GM12878 (cell line): ENCODE measurements at regions not wholly inside any gene's neighbourhood (a gene's known extent, or its start where the extent isn't known, plus 50 kb on each side); places are given as distances from the start of the nearest gene placed in this dataset.

Source experiments
- ATAC-seq: fragments of 200-7000 bp; cut with Tn5 transposase; 3 replicates; pipeline ENCODE4 v1.9.1; 2020; ENCODE audit warnings: mild to moderate bottlenecking, moderate library complexity
- BruUV-seq: library from RNA; stranded (reverse); fragments of 400-500 nt; replicated peaks from 2 replicates; lab custom pipeline; 2021; lab: Mats Ljungman, UMichigan
- CTCF ChIA-PET: fragments of 300-600 bp; sonication (Branson Sonifier 250); formaldehyde crosslinking; extraction: SDS; loops from one replicate; lab custom pipeline; 2021; ENCODE audit warnings: inconsistent platforms; lab: Yijun Ruan, JAX
- POLR2A ChIA-PET: fragments of 350-600 bp; formaldehyde crosslinking; extraction: SDS; loops from one replicate; lab custom pipeline; 2021; ENCODE audit warnings: inconsistent platforms; lab: Charles Lee
- RAD21 ChIA-PET: fragments of 300-600 bp; sonication (Branson Sonifier 250); formaldehyde crosslinking; loops from one replicate; lab custom pipeline; 2023; ENCODE audit warnings: antibody characterized with exemption; ENCODE audit not compliant: unreplicated experiment; lab: Charles Lee
- SMC1A ChIA-PET: fragments of 300-600 bp; sonication (Branson Sonifier 250); formaldehyde crosslinking; loops from one replicate; lab custom pipeline; 2023; ENCODE audit not compliant: unreplicated experiment, uncharacterized antibody; lab: Charles Lee
- DNase-seq: peaks from one replicate; pipeline ENCODE4 v3.0.0-alpha.2; 2011; ENCODE audit warnings: low read depth, low spot score
- FAIRE-seq: peaks from 3 replicates; lab custom pipeline; 2011; peaks lifted over from hg19 to GRCh38; lab: Jason Lieb, UNC
- H2AFZ ChIP-seq: 2 replicates; pipeline ENCODE4 v1.6.0; 2011; ENCODE audit warnings: low read depth, low read length, control low read depth; ENCODE audit not compliant: control insufficient read depth
- H3K27ac ChIP-seq: 2 replicates; pipeline ENCODE4 v1.5.1; 2011; ENCODE audit warnings: control low read depth; ENCODE audit not compliant: control insufficient read depth, insufficient read depth
- H3K27me3 ChIP-seq, 2 experiments: replicated peaks in 1 of 2; 2 replicates each; pipeline versions ENCODE4 v1.6.0 to v1.6.1; 2011; ENCODE audit warnings: low read length in 1 of 2; ENCODE audit not compliant: control insufficient read depth in 2 of 2, insufficient read depth in 2 of 2
- H3K36me3 ChIP-seq, 2 experiments: 2 replicates each; pipeline ENCODE4 v1.5.1; 2011; ENCODE audit warnings: low read length in 1 of 2; ENCODE audit not compliant: control insufficient read depth in 2 of 2, insufficient read depth in 2 of 2
- H3K4me1 ChIP-seq: 2 replicates; pipeline ENCODE4 v1.6.1; 2011; ENCODE audit warnings: mild to moderate bottlenecking, low read length, moderate library complexity, mixed read lengths; ENCODE audit not compliant: control insufficient read depth, insufficient read depth
- H3K4me2 ChIP-seq: 2 replicates; pipeline ENCODE4 v1.6.0; 2011; ENCODE audit warnings: control low read depth; ENCODE audit not compliant: control insufficient read depth, insufficient read depth
- H3K4me3 ChIP-seq: fragments of 200-600 bp; sonication (generic); 2 replicates; pipeline ENCODE4 v1.5.1; 2016
- H3K79me2 ChIP-seq: 2 replicates; pipeline ENCODE4 v1.6.0; 2011; ENCODE audit warnings: low read length; ENCODE audit not compliant: control insufficient read depth, insufficient read depth
- H3K9ac ChIP-seq: 2 replicates; pipeline ENCODE4 v1.8.0; 2011; ENCODE audit warnings: low read length, control low read depth, mixed read lengths; ENCODE audit not compliant: control insufficient read depth, insufficient read depth
- H3K9me3 ChIP-seq: replicated peaks from 3 replicates; pipeline ENCODE4 v1.5.1; 2011; ENCODE audit warnings: mild to moderate bottlenecking, low read length; ENCODE audit not compliant: control insufficient read depth, insufficient read depth
- H4K20me1 ChIP-seq: 2 replicates; pipeline ENCODE4 v1.6.0; 2011; ENCODE audit not compliant: control insufficient read depth, insufficient read depth
- MEF2A ChIP-seq: IDR thresholded peaks from 2 replicates; pipeline ENCODE4 v1.6.1; 2011; ENCODE audit warnings: low read depth, mild to moderate bottlenecking, low read length, moderate library complexity; ENCODE audit not compliant: insufficient read depth
- ZNF622 ChIP-seq: fragments of 450-650 bp; IDR thresholded peaks from 2 replicates; pipeline ENCODE4 v1.6.1; 2017; ENCODE audit warnings: mild to moderate bottlenecking, inconsistent platforms
- WGBS: methylation state at CpG from one replicate; pipeline ENCODE4 v1.1.6; 2016; ENCODE audit warnings: low lambda C conversion rate; ENCODE audit not compliant: insufficient replicate concordance, insufficient coverage; ENCODE audit errors: missing lambda C conversion rate; 5-methylcytosine and 5-hydroxymethylcytosine counted together
- in situ Hi-C: fragments of 300-500 bp; cut with MboI; formaldehyde crosslinking; loops from 9 replicates; pipeline ENCODE4 v1.14.3; 2018; ENCODE audit warnings: mixed read lengths
- intact Hi-C: fragments of 100-400 bp; cut with micrococcal nuclease; formaldehyde crosslinking; loops from one replicate; pipeline ENCODE4 v1.14.2; 2022; ENCODE audit not compliant: unreplicated experiment
- TF ChIP-seq, protein P1 (sequence below): fragments of 450-650 bp; formaldehyde crosslinking; IDR thresholded peaks from 2 replicates; pipeline ENCODE4 v1.4.0; 2022; ENCODE audit warnings: mild to moderate bottlenecking, moderate library complexity

DNA sequence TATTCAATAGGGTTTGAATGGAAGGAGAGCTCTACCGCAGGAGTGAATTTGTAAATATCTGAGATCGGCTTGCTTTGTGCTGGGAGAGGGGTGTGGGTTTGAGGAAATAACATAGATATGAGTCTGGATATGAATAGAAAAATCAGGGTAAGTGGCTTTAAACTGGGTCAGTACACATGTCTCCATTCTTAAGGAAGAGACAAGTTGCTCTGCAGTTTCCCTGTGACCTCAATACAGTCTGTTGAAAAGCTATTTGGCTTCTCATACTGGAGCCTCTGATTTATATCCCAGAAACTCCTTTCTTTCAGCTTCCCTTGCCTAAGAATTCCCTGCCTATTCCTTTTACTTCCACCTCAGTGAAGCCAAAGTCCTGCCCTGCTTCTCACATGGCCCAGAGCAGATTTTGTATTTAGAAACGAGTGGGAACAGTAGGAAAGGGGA, 153.5 kb upstream of the ATF7IP start (continued):
- TF ChIP-seq, protein P1, sequence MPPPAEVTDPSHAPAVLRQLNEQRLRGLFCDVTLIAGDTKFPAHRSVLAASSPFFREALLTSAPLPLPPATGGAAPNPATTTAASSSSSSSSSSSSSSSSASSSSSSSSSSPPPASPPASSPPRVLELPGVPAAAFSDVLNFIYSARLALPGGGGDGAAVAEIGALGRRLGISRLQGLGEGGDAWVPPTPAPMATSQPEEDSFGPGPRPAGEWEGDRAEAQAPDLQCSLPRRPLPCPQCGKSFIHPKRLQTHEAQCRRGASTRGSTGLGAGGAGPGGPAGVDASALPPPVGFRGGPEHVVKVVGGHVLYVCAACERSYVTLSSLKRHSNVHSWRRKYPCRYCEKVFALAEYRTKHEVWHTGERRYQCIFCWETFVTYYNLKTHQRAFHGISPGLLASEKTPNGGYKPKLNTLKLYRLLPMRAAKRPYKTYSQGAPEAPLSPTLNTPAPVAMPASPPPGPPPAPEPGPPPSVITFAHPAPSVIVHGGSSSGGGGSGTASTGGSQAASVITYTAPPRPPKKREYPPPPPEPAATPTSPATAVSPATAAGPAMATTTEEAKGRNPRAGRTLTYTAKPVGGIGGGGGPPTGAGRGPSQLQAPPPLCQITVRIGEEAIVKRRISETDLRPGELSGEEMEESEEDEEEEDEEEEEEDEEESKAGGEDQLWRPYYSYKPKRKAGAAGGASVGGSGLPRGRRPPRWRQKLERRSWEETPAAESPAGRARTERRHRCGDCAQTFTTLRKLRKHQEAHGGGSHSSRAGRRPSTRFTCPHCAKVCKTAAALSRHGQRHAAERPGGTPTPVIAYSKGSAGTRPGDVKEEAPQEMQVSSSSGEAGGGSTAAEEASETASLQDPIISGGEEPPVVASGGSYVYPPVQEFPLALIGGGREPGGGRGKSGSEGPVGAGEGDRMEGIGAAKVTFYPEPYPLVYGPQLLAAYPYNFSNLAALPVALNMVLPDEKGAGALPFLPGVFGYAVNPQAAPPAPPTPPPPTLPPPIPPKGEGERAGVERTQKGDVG (CRISPR knock-in tag): no peak
- TF ChIP-seq, all 136 proteins: peak for 0

DNA sequence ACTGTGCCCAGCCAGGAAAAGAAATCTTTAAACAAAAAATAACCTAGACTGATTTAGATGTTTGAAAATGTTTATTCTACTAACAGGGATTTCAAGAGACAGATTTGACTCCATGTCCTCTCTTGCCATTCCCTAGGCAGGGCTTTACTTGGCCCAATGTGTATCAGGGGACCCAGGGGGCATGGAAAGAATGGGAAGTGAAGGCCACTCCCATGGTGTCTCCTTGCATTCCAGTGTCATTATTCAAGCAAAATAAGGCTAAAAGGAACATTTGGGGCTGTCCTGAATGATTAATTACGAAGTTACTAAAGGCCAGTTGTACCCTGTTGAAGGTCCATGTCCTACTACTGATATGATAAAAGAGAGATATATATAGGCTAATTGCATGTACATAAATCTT, 151.9 kb upstream of the ATF7IP start:
- 0% methylated on average over 1 of the region's 1 CpG for WGBS
- BruUV-seq: no TSS peak
- ATAC-seq (no peak), FAIRE-seq (no peak)
- Histone ChIP-seq H2AFZ (no peak overlapping the region), H3K9ac (no peak overlapping the region), H3K27ac (no peak overlapping the region), H3K27me3 (no peaks in the 10 kb centered on the region)
- intact Hi-C loops: no loop called here
- TF ChIP-seq MEF2A (no peak), ZNF622 (no peak)
- TF ChIP-seq, all 136 proteins: peak for 0
- no peak overlapping the region for H3K4me2 ChIP-seq
- H3K4me3 ChIP-seq: no peak overlapping the region
- H3K36me3 ChIP-seq: no peaks in the 10 kb centered on the region
- POLR2A ChIA-PET: no interaction called here
- H3K9me3 ChIP-seq: peaks cover 1% of the 10 kb centered on the region; the same call in 1 of the 3 replicates
- CTCF ChIA-PET: interaction anchor here (2.8 kb wide), 1 partner anchor 28 kb away, joined by 9 read pairs; no protein-coding TSS in a partner anchor
- SMC1A ChIA-PET: no interaction called here
- H3K4me1 ChIP-seq: no peaks in the 10 kb centered on the region
- RAD21 ChIA-PET: no interaction called here
- no peak for DNase-seq
- in situ Hi-C loops: no loop called here
- H4K20me1 ChIP-seq: no peaks in the 10 kb centered on the region
- H3K79me2 ChIP-seq: no peaks in the 10 kb centered on the region
